ENCODE measurements at regions not wholly inside any gene's neighbourhood (a gene's known extent, or its start where the extent isn't known, plus 50 kb on each side); places are given as distances from the start of the nearest gene placed in this dataset.

DNA sequence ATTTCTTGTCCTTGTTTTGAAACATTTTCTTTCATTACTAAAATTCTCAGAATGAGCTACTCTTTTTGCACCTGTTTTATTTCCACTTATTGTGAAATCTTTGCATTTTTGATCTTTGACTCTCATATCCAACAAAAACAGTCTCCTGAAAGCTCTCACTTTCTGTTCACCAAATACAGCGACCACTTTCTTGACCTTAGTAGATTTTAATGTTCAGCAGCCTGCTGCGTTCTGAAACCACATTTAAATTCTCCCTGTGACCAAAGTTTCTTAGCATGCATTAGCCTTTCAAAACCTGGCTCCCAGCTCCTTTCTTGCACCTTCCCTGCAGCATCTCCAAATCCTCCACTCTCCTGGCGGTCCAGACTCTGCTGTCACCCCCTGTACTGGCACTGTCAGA is 404.4 kb upstream of the PDE3A start:
- TF ChIP-seq POLR2A (IDR thresholded peaks at IDR 0.05): no peak
- TF ChIP-seq, protein P1, sequence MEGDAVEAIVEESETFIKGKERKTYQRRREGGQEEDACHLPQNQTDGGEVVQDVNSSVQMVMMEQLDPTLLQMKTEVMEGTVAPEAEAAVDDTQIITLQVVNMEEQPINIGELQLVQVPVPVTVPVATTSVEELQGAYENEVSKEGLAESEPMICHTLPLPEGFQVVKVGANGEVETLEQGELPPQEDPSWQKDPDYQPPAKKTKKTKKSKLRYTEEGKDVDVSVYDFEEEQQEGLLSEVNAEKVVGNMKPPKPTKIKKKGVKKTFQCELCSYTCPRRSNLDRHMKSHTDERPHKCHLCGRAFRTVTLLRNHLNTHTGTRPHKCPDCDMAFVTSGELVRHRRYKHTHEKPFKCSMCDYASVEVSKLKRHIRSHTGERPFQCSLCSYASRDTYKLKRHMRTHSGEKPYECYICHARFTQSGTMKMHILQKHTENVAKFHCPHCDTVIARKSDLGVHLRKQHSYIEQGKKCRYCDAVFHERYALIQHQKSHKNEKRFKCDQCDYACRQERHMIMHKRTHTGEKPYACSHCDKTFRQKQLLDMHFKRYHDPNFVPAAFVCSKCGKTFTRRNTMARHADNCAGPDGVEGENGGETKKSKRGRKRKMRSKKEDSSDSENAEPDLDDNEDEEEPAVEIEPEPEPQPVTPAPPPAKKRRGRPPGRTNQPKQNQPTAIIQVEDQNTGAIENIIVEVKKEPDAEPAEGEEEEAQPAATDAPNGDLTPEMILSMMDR (IDR thresholded peaks at IDR 0.05): no peak
